ENCODE measurements at regions not wholly inside any gene's neighbourhood (a gene's known extent, or its start where the extent isn't known, plus 50 kb on each side); places are given as distances from the start of the nearest gene placed in this dataset.

DNA sequence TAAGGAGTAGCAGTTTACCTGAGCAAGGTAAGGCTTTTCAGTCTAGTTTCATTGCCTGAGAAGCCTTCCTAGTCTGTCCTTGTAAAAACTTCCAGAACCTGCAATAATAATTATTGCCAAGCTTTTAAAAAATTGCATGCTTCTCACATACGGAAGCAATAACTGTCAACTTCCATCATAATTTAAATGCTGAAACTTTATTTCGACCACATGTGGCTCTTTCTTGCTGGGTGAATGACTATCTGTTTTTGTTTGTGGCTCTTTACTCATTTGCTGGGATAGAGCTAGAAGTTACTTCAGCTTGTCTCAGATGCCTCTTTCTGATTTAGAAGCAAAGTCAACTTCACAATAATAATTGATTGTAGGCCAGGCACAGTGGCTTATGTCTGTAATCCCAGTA lies 95.9 kb upstream of the COL21A1 start:
- DNase-seq = no peak

DNA sequence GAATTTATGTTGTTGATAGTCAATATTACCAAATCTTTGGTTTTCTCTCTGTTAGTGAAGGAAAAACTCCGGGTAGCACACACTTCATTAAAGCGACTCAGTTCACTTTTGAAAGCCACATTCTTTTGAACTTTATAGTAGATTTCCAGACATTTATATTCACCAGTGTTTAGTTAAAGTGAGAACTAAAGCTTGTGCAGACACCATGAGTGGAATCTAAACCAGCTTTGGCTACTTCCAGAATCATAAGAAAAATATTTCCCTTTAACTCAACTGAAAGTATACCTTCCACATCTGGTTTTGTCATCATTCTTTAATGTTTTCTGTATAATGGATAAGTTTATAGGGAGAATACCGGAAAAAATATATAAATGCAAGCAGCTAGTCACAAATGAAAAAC lies 92.1 kb upstream of the COL21A1 start:
- DNase-seq = no peak

- no peak for DNase-seq
Observed at GRCh38 chr6:56335726-56336125, 88.3 kb upstream of the COL21A1 start.

GRCh38 chr6:56334937-56335336 lies 87.6 kb upstream of the COL21A1 start:
- no peak for DNase-seq

GRCh38 chr6:56329271-56330050 lies 82.1 kb upstream of the COL21A1 start:
- no peak for DNase-seq

DNA sequence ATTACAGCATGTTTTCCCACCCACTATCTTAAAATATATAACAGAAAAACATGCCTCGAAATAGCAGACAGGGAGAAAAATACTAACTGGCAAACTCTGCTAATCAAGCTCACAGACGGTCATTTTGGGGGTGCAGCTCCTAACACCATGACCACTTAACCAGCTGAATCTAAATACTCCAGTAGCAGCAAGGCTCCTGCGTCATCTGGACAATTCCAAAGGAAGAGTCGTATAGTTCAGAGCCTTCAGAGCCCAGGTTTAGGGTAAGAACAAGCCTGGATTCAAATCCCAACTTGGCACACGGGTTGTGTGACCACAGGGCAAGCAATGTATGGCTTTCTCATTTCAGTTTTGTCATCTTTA lies 81.3 kb upstream of the COL21A1 start:
- no peak for DNase-seq

GRCh38 chr6:56327946-56328727 lies 80.8 kb upstream of the COL21A1 start:
- DNase-seq = no peak

GRCh38 chr6:56324396-56324795 lies 77.0 kb upstream of the COL21A1 start:
- DNase-seq = no peak

DNA sequence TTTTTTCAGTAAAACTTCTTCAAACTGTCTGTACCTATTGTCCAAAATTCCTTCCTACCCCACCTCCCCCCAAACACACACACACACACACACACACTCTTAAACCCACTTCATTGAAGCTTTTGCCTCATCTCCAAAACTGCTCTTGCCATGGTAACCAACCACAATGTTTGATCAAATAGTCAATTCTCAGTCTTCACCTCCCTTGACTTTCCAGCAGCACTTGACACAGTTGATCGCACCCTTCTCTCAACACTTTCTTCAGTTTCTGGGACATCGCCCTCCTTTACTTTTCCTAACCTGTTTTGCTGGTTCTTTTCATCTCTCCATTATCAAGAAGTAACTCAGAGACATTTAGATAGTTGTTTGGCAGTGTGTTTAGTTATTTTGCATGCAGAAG lies 71.5 kb upstream of the COL21A1 start:
- no peak for DNase-seq

DNA sequence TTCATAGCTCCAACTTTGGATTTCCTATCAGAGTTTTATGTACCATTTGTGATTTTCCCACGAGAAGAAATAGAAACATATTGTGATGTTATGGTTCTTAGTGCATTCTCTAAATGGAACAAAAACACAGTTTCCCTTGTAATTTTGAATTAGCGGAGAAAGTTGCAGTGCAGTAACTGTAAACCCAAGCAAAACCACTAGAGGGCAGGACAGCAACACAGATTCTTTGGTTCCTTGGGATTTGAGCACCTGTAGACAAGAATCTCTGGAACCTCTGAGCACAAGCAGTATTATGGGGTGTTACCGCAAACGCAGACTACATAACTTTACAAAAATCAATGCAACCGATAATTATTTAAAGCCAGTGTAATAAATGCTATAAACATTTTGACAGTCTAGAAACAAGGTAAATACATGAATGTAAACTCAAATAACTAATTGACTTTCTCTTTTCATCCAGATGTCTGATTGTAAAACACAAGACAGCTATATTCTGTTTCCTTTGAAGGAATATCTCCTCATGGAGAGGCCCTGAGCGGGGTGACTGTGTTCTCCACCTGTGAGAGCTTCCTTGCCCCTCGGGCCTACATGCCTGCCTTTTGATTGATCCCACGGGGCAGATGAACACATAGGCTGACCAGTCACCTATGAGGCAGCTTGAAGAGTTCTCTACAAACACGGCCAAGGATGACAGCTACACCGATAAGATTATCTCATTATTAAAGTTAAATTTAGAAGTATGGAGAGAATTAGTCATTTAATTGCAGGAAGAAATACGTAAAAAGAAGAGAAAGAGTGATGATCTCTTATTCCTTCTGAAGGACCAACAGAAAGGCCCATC lies 67.5 kb upstream of the COL21A1 start:
- DNase-seq = no peak

- DNase-seq = no peak
Observed at GRCh38 chr6:56311533-56312448, 64.4 kb upstream of the COL21A1 start.

DNA sequence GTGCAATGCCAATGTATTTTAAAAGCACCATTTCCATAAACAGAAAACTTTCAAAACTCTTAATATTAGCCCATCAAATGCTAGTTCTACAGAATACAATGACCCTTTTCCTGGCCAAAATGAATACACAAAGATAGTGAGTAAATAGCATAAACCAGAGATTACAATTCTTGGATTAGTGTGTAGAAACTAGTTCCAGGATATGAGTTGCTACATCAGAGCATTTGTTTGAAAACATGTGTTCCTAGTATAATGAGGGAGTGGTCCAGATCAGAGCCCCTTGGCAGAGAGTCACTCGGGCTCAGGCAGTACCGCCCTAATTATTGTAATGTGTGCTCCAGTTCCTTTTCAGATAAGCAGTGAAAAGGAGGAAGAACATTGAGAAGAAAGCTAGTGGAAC lies 63.7 kb upstream of the COL21A1 start:
- no peak for DNase-seq

DNA sequence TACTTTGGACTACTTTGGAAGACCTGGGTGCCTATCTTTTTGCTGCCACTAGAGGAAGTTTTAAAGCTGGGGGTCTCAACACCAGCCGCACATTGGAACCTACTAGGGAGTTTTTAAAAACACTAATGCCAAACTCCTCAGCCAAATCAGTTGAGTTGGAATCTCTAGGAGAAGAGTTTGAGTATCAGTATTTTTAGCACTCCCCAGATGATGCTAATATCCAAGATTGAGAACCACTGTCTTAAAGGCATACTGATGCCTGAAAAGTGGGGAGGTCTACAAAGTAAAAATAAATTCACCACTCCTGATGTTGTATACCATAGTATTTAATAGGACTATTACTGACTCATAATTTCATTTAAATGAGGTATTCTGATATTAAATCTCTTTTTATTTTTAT lies 62.9 kb upstream of the COL21A1 start:
- DNase-seq = no peak

- DNase-seq = no peak
Observed at GRCh38 chr6:56299916-56300315, 52.5 kb upstream of the COL21A1 start.

DNA sequence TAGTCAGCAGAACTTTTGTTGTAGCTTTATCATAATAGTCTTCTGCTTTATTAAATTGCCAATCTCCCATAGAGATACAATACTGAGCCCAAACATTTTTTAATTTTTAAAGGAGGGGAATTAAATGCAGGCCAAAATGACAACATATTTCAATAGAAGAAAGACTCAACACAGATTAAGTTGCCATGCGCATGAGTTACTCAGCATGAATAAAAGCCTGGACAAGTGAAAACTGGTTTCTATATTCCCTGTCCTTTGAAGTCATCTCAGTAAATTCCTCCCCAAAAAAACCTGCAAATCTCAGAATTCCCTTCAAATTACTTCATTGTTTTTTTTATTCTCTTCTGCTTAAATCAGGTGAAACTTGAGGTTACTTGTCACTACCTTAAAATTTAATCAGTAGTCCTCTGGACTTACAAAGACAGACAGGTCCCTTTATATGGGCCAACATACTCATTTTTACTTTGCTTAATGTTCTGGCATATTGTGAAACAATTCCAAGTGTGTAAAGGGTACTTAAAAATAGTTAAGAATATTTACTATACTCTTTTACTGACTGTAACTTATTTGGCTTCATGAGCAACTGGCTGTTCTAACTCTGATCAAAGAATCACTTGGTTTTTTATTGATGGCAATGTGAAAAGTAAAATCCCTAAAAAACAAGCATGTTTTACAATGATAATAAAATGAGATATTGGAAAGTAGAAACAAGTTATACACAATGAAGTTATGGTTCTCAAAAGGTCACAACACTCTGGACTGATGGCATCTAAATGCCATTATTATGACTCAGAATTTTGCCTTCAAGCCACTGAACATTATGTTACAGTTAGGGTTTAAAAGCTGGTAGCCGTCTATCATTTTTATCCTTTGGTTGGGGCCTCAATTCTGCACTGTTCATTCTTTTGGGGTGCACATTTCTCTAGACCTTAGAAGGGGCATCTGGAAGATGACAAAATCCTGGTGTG lies 49.9 kb upstream of the COL21A1 start:
- no peak for DNase-seq

Data from activated effector memory CD4-positive, alpha-beta T cell treated with anti-CD3 and anti-CD28 coated beads, Interleukin-2, amount 50 U/mL, for 16 hours (primary cell).